HG03139 (cell line): ENCODE measurements at regions not wholly inside any gene's neighbourhood (a gene's known extent, or its start where the extent isn't known, plus 50 kb on each side); places are given as distances from the start of the nearest gene placed in this dataset.
"Not testable (repeated sequence)": the region's sequence is repeated elsewhere in the genome, so short reads cannot be mapped to it uniquely, and the experiment has no call there.

Source experiments
- ATAC-seq: cut with Tn5 transposase; IDR thresholded peaks from one replicate; pipeline ENCODE4 v1.9.1; 2021; ENCODE audit not compliant: unreplicated experiment

DNA sequence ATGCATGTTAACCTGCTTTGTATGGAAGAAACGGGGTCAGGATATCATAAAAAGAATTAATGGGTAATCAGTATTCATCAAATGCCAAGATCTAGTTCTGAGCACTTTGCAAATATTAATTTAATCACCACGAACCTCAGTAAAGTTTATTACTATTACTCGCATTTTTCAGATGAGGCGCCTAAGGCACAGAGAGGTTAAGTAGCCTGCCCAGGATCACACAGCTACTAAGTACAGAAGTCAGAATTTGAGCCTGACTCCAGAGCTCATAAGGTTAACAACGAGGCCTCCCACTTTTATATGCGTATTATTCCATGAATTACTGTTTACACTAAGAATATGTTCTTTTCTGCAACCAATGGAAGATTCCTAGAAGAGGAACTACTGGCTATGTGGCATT, 109.6 kb upstream of the KLF13 start:
- no peak for ATAC-seq

DNA sequence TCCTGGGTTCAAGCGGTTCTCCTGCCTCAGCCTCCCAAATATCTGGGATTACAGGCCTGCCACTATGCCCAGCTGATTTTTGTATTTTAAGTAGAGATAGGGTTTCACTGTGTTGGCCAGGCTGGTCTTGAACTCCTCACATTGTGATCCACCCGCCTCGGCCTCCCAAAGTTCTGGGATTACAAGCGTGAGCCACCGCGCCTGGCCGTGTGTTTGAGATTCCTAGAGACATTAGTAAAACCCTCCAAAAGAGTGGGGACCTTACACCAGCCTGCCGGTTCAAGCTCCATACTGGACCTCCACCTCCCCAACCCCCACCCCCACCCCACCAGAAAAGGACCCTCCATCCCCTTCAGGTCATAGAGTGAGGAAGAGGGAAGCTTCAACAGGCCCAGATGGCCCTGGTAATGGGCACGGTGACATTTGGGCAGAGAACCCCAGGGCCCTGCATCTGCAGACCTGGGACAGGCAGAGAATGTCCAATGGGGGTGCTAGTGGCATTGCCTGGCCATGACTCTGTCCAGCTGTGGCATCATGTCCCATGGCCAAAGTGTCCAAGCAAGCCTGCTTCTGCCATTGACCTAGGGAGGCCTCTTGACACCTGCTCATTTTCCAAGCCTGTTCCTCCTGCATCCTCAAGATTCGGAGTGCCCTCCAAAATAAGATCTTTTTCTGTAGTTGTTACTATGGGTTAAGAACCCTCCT, 108.9 kb upstream of the KLF13 start:
- no peak for ATAC-seq

DNA sequence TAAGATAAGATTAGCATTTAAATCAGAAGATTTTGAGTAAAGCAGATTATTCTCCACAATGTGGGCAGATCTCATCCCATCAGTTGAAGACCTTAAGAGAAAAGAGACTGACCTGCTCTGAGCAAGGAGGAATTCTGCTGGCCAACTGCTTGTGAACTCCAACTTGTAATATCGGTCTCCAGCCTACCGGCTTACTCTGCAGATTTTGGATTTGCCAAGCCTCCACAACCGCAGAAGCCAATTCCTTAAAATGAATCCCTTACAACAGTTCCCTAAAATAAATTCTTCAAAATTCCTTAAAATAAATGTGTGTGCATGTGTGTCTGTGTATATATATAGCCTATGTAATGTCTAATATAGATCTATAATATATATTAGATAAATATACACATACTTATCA, 107.4 kb upstream of the KLF13 start:
- no peak for ATAC-seq

DNA sequence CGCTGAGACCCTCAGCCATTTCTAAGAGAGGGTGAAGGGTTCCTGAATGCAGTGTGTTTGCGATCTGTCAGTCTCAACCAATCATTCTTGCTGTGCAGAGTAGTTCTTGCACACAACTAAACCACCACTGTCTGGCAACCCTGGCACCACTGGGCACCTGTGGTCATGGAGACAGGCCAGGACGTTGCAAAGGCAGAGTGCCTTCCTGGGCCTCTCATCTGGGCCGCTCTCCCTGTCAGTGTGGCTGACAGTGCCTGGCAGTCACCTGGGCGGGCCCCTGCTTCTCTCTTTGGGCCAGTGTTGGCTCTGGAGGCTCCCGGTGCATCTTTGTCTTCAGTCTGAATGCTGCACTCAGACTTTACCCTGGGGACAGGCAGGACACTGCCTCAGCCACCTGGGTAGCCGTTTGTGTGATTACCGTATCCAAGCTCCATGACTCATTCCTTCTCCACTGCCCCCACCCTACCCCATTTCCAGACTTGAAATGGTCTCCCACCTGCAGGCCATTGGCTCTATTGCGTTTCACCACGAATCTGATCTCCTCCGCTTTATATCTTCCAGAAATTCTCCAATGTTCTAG, 104.6 kb upstream of the KLF13 start:
- no peak for ATAC-seq

DNA sequence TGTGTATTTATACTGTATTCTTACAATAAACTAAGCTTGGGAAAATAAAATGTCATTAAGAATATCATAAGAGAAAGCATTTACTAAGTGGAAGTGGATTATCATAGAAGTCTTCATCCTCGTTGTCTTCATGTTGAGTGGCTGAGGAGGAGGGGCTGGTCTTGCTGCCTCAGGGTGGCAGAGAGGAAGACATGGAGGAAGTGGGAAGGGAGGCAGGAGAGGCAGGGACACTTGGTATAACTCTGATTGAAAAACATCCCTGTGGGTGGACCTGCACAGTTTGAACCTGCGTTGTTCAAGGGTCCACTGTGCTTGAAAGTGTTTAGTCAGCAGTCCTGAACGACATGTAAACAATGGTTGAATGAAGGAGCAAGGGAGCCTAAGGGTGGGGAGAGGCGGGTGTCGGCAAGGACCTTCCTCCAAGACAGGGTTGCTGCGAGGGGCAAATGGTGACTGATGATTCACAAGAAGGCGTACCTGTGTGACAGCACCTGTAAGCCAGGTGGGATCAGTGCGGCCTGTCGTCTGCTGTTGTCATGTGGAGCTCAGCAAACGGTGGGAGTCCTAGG, 103.8 kb upstream of the KLF13 start:
- no peak for ATAC-seq

DNA sequence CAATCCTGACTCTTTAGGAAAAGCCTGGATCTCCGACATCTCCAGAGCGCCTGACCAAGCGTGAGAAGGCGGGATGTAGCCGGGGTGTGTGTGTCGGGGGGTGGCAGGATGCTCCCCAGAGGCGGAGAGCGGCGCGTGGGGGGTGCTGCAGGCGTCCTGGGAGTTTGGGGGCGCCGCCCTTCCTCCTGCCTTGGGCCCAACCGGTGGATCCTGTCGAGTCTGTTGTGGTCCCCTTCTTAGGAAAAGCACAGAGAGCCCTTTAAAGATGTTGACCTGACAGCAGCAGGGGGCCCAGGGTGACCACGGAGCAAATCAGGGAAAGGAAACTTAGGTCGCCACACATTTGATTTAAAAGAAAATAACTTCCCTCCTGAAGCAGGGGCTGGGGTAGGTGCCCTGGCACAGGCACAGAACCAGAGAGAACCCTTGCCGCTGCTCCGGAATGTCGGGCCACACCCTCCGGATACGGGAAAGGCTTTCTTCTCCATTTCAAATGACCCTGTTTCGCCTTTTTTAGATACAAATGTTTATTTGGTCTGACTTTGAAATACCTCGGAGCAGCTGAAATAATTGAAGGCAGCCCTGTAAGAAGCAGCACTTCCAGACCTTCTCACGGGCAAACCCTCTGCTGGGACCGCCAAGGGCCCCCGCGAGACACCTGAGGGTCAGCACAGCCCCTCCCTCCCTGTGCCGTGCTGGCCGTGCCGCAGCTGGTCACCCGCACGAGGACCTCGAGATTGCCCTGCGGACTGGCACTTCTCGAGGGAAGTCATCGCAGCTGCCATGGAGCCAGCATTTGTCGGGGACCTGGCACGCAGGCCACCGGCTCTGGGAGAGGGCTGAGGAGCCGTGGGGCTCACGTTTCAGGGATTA, 102.9 kb upstream of the KLF13 start:
- ATAC-seq = no peak

DNA sequence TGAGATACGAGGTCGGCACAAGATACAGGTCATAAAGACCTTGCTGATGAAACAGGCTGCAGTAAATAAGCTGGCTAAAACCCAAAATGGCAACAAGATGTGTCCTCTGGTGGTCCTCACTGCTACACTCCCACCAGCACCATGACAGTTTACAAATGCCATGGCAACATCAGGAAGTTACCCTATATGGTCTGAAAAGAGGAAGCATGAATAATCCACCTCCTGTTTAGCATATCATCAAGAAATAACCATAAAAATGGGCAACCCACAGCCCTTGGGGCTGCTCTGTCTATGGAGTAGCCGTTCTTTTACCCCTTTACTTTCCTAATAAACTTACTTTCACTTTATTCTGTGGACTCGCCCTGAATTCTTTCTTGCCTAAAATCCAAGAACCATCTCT, 102.0 kb upstream of the KLF13 start:
- not testable (repeated sequence) for ATAC-seq

DNA sequence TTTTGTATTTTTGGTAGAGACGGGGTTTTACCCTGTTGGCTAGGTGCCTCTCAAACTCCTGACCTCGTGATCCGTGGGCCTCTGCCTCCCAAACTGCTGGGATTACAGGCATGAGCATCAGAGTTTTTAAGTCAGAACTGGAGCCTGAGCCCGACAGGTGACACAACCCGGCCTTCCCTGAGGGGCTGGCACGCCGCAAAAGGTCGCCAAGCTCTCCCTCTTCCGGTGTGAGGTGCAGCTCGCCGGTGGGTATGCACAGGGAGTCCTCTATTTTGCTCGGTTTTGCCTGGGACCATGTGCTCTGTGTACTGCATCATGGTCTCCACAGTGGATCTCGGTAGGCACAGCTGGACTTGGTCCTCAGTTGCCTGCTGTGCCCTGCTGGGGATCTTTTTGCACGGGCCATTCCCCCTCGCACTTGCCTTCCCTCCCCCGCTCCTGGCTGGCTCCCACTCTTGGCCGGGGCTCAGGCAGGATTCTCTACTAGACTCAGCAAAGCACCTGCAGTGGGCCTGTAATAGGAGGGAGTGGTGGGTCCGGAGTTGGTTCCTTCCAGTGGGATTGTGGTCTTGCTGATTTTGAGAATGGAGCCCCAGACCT, 101.2 kb upstream of the KLF13 start:
- no peak for ATAC-seq

DNA sequence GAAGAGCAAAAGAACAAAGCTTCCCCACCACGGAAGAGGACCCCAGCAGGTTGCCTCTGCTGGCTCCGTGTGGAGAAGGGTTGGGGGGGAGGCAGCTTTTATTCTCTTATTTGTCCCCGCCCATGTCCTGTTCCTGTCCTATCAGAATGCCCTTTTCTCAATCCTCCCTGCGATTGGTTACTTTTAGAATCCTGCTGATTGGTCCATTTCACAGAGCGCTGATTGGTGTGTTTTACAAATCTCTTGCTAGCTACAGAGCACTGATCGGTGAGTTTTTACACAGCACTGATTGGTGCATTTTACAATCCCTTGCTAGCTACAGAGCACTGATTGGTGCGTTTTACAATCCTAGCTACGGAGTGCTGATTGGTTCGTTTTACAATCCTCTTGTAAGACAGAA, 100.6 kb upstream of the KLF13 start:
- no peak for ATAC-seq

DNA sequence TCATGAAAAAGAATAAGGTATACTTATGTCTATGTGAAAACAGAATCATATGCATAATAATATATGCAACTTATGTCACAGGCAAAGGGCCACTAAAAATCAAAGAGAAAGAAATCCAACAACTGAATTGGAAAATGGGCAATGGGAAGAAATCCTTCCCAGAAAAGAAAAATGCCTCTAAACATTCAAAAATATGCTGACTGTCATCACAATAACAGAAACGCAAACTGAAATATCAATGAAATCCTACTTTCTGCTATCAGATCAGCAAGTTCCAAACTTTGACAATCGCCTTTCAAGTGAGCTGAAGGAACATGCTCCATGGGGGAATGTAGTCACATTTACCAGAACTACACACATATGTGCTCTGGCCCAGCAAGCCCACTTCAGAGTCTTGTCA, 99.4 kb upstream of the KLF13 start:
- no peak for ATAC-seq

DNA sequence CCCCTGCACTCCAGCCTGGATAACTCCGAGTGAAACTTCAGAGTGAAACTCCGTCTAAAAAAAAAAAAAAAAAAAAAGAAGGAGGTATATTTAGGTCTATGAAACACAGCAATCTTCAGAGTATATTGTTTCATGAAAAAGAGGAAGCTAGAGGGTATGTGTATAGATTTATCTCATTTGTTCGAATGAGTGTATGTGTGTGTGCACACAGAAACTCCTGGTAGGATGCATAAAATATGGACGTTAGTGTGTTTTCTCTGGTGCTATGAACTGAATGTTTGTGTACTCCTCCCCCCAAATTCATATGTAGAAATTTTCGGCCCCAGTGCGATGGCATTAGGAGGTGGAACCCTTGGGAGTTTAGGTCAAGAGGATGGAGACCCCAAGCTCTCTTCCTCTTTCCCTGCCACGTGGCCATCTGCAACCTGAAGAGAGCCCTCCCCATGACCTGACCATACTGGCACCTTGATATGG, 98.6 kb upstream of the KLF13 start:
- no peak for ATAC-seq

DNA sequence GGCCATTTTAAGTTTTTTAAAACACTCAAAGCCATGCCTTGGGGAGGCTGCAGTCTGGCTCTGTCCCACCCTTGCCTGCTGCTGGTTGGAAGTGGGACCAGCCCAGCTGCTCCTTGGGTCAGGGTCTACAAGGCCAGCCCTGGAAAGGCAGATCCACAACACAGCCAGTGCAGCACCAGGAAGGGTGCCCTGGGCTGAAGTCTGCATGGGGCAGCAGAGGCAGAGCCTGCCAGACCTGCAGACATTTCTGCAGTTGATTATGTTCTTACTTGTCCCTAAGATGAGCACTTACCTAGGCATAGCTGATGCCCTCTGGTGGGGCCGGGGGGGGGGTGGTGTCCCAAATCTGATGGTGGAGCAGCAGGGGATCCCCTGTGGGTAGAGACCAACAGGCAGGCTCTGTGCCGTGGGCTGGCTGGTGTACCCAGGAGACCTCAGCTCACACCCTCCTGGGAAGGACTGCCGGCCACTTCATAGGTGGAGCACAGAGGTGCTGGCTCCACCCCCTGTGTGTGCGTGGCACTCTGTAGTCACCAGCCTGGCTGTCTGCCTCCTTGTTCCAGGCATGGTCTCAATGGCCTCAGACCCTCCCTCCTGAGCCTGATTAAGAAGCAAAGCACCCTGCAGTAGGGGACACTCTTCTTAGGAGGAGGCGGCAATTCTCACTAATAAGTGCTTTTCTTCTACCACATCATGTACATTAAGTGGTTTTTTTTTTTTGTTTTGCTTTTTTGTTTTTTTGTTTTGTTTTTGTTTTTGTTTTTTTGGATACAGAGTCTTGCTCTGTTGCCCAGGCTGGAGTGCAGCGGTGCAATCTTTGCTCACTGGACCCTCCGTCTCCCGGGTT, 97.4 kb upstream of the KLF13 start:
- ATAC-seq = peak; percentile 53

DNA sequence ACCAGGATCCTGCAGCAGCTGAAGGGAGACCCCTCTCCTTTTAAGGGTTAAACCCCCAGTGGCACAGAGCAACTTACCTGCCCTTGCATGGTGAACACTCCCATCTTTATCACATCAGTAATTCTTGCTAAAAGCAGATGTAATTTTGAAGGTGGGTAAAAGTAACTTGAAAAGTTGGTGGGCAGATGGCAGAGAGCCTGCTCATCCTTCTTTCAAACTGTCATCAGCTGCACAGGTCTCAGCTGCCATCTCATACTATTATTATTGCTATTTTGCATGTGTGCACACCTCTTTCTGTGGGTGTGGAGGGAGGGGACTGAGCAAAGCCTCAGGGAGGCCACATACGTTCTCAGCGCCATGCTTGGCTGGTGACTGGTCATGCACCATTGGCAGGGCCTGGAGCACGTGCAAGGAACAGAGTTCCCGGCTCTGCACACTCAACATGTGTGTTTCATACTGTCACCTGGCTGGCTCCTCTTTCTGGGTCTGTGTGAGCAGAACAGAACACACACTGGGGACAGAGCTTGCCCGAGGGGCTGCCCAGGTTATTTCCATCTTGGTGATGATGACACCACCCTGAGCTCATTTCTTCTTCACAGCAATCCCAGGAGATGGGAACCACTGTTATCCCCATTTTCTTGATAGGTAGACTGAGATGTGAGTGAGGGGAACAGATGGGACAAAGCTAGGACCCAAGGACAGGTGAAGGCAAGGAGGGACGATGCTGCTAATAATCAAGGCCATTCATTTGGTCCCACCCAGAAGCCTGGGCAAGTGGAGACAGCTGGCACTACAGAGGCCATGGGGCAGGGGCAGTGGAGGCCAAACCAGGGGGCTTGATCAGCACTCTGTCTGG, 95.8 kb upstream of the KLF13 start:
- ATAC-seq = peak; percentile 83

DNA sequence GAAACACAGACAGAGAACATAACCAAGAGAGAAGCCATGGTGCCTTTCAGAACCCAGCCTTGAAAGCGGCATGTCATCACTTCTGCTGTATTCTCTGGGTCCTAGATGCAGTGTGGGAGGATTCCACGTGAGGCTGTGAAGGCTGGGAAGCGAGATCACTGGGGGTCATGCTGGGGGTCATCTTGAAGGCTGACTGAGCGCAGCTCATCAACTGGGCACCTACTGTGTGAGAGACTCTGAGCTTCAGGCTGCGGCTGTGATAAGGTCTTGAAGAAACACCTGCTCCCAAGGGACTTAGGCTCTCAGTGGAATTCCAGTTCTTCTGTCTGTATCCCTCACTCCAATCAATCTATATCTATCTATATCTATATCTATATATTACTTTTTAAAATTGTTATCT, 91.8 kb upstream of the KLF13 start:
- ATAC-seq = no peak

DNA sequence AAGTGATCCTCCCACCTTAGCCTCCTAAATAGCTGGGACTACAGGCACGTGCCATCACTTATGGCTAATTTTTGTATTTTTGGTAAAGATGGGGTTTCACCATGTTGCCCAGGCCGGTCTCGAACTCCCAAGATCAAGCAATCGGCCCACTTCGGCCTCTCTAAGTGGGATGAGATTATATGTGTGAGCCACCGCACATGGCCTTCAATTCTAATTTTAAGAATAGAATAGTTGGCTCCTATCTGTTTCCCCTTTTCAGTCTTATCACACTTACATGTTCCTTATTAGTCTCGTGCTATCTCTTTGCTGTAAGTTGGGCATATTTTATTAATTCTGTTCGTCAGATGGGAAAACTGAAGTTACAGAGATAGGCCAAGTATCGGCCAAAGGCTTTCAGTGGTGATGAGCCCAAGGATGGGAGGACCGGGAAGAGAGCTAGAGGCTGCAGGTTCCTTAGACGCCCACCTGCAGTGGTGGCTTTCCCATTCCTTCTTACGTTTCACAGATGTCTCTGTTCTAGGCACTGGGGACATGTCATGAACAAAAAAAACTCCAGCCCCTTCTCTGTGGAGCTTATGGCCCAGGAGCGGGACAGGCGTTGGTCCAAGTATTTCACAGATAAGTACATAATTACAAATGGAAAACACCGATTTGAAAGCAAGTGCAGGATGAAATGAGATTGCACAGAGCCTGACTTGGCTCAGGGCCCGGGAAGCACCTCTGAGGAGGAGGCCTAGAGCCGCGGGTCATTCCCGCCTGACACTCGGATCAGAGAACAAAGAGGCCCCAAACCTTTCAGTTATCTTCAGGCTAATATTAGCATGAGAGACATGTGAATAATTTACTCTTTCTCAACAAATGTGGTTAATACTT, 91.1 kb upstream of the KLF13 start:
- no peak for ATAC-seq

DNA sequence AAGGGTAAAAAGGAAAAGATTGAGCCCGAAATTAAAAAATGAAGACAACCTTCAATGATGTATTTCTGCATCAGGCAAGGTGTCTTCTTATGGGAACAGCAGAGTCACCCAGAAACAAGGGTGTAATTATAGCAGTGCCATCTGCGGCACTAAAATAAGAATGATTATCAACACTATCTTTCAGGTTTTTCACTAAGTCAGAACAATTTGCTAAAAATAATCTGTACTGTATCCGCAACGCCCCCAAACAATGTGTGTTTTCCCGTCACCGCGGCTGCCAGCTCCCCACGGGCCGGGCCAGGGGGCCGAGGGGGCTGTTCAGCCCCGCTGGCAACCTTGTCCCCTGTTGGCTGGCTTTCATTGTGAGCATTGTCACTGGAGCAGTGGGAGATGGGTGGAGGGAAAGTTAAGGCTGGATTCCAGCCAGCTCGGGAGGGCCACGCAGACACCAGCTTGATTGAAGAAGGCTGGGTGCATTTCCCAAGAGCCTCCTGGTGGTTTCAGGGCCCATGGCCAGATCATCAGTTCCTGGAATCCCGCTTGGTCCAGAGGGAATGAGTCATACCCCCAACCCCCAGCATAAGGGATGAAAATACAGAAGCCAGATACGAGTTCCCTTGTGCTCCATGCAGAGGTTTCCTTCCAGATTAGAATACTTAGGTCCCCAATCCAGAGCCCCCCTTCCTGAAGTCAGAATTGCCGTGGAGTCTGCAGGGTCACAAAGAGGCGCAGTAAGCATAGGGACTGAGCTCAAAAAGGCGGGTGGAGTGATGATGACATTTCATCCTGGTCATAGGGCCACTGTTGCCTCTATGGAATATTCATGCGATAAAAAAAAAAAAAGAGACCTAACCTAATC, 90.2 kb upstream of the KLF13 start:
- ATAC-seq = no peak

DNA sequence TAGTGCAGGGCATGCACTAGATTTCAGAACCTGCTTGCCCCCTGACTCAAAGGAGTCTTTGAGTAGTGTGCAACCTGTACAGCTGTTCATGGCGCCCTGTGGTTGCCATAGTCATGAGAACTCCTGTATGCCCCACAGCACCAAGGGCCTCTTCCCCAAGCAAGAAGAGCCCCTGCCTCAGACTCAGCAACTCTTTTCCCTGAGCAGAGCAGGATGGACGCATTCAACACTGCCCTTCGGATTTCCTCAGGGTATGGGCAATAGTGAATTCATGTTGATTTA, 89.7 kb upstream of the KLF13 start:
- ATAC-seq = no peak

DNA sequence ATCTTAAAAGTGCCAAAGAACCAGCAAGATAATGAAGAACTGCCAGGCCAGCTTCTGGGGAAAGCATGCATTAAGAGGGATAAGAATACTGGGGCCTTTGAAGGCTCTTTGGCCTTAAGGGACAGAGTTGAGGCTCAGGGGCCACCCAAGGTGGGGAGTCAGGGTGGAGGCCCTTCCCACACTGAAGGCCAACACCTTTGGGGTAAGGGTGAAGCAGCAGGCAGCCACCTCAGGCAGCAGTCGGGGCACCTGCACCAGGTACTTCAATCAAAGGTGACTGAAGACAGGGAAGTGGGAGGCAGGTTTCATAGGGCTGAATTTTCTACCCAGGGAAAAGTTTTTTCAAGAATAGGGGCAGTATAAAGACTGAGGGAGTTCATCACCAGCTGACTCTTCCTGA, 87.7 kb upstream of the KLF13 start:
- no peak for ATAC-seq
